NT2/D1 (cell line): ENCODE measurements at regions not wholly inside any gene's neighbourhood (a gene's known extent, or its start where the extent isn't known, plus 50 kb on each side); places are given as distances from the start of the nearest gene placed in this dataset.

Experiments used
- SUZ12 ChIP-seq: IDR thresholded peaks from 2 replicates; pipeline ENCODE4 v1.6.1; 2011; ENCODE audit not compliant: insufficient read length, insufficient read depth; ENCODE audit errors: extremely low read depth
- YY1 ChIP-seq: IDR thresholded peaks from 2 replicates; pipeline ENCODE4 v1.6.1; 2011; ENCODE audit not compliant: insufficient read length, insufficient read depth
- ZNF274 ChIP-seq: IDR thresholded peaks from 2 replicates; pipeline ENCODE4 v1.6.1; 2011; ENCODE audit warnings: mild to moderate bottlenecking, low read depth, low read length

DNA sequence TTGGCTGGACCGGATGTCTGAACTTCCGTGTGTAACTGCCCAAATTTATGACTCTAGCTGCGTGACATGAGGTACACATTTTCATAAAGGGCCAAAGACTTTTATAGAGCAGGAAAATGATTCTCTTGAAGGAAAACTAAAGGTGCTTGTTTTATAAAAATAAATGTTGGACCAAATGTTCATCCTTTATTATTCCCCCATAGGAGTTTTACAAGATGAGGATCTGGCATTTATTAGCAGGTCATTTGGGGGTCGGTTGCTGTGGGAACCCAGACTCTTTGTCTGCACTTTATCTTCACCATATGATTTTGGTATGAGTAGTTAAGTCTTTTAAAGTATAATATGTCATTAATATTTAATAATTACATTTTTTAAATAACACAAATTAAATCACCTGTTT lies 571.2 kb downstream of the EFNA5 start:
- no peak for TF ChIP-seq ZNF274
- TF ChIP-seq SUZ12: no peak
- TF ChIP-seq YY1: no peak
